ENCODE measurements at regions not wholly inside any gene's neighbourhood (a gene's known extent, or its start where the extent isn't known, plus 50 kb on each side); places are given as distances from the start of the nearest gene placed in this dataset.

DNA sequence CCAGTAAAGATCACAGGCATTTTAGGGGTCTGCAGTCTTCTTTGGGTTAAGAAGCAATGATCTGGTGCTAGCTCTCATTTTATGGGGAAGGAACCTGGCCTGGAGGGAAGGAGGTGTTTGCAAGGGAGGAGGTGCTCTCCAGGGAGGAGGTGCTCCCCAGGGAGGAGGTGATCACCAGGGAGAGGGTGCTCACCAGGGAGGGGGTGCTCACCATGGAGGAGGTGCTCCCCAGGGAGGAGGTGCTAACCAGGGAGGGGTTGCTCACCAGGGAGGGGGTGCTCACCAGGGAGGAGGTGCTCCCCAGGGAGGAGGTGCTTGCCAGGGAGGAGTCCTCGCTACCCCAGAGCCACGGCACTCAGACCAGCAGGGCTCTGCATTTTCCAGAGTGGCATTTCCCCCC lies 115.7 kb downstream of the TLE3 start:
- no peak for DNase-seq (ENCODE audit: low read depth)

DNA sequence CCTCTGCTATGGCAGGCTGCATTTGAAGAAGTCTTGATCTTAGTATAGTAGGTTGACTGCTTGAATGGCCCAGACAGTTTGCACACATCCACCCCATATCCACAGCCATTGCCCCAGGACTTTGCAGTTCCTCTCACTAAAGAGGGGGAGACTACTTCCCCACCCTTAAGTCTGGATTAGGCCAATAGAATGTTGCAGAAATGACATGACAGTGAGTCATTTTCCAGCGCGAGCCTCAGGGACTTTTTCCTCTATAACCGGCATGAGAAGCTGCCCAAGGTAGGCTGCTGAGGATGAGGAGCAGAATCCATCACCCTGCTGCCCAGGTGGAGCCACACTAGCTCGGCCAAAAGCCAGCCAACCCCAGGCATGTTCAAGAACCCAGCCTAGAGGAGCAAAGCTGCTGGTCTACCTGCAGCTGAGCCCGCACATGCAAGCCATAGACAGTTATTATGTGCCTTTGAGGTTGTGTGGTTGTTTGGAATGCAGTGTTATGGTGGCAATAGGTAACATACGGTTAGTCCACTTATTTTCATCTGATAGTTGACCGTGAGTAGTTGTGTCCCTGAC lies 113.9 kb downstream of the TLE3 start:
- DNase-seq (ENCODE audit: low read depth), result no peak

DNA sequence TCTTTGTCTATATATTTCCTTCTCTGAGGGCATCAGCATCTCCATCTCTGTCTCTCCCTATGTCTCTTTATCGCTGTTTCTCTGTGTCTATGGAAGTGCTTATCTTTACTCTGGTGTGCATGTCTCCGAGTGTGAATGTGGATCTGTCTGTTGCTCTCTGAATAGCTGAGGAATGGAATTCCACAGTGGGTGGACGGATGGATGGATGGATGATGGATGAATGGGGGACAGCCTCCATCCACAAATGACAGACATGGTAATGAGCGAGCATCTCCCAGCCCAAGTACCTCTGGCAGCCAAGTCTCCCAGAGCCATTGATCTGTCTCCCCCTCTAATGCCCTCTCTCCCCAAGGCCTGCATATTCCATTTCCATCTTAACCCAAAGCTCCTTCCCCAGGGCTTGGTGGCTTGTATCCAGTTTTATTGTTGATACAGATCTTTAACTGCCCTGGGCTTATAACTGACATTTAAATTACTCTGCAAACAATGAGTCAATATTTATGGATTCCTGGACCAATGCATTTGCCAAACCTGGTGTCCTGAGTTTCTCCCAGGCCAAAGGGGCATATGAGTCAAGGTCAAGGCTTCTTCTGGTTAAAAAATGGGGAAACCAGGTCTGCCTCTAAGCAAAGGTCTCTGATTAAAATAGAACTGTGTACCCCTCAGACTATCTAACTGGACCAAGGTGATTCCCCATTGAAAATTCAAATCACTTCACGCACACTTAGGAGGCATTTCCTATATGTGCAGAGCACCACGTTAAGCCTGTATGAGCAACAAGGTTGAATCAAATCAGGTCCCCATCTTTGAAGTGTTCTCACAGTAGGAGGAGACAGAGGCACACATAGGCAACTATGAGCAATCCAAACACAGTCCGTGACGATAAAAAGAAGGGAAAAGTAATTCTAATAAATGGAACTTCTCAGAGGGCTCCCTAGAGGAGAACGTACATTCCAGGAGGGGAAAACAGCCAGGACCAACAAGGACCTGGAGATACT lies 109.9 kb downstream of the TLE3 start:
- no peak for DNase-seq (ENCODE audit: low read depth)

DNA sequence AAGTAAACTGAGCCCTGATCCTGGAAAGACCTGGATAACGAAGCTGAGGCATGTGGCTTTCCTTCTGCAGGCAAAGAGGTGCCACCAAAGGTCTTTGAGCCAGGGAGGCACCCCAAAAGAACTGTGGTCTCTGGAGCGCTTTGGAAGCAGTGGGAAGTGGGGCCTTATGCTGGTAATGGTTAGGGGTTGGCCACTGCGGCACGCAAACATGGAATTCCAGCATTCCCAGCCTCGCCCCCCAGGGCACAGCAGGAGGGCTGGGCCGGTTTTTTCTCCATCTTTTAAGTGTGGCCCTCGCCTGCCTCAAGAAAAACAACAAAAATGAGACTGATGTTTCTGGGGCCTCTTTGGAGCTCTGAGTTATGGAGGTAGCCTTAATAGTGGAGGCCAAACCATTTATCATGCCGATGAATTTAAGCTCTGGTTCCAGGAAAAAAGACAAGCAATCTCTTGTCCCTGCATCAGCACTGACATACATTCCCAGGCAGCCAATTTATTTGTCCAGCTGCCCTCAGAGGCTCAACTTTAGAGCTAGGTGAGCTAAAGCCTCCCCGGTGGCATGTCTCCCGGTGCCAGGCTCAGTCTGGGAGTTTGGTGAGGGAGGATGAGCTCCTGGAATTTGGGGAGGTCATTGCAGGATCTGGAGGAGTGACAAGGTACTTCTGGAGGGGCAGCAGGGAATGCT lies 109.0 kb downstream of the TLE3 start:
- no peak for DNase-seq (ENCODE audit: low read depth)

DNA sequence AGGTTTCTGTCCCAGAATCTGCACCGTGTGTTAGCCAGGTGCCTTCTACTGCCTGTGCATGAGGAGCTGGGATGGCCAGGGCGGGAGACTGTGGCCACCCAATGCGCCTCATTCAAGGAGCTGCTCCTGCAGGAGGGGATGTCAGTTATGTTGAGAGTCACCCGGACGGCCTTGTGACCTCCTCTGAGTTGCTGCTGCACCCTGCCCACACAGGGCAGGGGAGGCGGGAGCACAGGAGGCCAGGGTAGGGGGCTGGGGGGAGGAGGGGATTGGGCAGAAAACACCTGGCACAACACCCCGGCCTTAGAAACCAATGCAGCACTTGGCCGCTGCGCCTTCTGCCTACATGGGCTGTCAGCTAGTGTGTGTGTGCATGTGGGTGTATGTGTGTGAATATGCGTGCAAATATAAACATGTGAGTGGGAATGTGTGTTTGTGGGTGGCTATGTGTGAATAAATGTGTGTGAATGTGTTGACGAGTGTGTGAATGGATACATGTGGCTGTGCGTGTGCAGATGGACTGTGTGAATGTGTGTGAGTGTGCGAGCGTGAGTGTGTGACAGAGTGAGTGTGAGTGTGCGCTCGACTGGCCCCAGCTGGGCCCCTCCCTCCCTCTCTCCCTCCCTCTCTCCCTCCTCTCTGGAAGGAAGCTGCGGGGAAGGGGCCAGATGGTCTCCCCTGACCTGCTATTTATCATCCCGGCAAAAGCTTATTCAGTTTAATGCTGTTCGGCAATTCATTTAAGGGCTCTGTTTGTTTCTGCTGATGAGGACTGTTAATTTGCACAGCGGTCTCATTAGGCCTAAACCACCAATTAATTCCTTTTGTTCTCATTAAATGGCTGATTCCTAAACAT lies 106.9 kb downstream of the TLE3 start:
- no peak for DNase-seq (ENCODE audit: low read depth)

DNA sequence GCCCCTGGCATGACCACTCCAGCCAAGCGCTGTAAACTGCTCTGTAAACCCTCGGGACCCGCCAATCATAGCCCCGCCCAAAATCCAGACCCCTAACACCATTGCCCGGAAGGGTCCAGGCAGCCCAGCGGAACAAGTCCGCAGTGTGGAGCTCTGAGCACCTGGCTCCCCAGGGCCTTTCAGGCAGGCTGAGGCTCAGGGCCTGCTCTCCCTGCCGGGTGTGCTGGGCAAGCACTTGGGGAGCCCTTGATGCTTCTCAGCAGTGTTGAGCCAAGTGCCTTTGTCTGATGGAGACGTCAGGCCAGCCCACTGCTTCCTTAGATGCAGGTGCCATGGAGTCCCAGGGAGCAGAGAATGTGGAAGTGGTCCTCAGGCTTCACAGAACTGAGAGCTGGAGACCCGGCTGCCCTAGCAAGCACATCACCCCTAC lies 106.2 kb downstream of the TLE3 start:
- no peak for DNase-seq (ENCODE audit: low read depth)

DNA sequence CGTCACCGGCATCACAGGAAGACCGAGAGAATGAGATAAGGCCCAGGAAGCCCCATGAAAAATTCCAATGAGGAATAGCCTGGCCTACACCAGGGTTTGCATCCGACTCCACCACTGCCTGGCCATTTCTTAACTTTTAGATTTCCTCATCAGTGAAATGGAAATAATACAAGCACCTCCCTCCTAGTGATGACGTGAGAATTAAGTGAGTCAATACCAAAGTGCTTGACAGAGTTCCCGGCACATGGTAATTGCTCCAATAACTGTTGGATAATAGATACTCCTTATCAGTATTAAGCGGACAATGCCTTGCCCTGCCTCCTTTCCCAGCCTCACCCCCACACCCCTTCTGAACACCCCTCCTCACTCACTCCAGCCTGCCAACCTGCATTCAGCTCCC lies 105.4 kb downstream of the TLE3 start:
- no peak for DNase-seq (ENCODE audit: low read depth)

DNA sequence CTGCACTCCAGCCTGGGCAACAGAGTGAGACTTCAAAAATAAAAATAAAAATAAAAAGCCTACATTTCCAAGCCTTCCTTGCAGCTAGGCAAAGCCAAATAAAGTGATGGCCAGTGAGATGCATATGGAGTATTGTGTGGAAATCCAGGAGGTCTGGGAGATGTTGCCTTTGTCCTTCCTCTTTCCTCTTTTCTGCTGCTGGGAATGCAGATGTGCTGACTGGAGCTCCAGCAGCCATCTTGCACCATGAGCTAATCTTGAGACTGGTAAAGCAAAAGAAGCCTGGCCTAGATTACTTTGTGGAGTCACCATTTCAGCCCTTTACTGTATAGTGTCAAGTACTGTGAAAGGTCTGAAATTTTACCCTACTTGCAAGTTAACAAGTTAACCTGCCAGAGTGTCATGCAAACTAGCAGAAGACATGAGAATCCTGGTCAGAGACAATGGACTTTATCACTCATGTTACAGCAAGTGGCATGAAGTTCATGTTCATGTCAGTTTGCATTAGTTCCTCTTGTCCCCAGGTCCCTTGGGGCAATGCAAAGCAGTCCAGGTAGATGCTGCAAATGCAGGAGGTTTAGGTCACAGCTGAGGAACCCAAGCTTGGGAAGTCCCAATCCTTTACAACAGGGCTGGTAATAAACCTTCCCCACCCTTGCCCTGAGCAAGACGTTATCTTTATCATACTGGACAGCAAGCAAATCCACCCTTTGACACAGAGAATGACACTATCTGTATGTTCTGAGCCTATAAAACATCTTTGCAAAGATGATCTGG lies 103.1 kb downstream of the TLE3 start:
- no peak for DNase-seq (ENCODE audit: low read depth)

DNA sequence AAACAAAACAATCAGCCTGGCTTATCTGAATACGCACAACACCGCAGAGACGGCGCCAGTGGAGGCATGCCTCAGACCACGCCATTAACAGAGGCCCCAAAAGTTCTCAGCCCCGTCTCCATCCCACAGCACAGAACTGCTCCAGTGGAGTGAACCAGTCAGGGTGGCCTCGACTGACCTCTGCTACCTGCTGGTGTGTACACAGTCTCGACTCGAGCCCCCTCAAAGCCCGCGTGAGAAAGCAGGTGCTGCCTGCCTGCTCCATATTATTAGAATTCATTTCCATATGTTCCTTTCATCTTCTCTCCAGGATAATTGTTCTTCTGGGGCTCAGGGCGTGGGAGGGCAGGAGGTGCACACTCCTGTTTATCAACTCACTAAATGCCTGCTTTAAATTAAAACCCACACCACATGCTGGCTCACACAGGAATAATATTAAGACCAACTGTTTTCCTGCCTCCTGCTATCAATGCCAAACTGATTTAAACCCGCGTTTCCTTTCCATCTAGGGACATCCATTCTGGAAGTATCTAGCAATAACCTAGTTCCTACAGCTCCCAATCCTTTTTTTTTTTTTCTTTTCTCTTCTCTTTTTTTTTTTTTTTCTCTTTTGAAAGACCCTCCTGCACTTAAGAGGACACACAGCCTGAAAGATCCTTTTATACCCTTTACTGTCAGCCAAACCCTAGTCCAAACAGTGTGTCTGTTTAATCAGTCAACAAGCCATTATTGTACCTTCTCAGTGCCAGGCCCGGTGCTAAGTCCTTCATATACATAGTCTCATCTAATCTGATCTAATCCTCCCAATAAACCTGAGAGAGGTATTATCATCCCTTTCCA lies 101.2 kb downstream of the TLE3 start:
- DNase-seq (ENCODE audit: low read depth), result no peak

DNA sequence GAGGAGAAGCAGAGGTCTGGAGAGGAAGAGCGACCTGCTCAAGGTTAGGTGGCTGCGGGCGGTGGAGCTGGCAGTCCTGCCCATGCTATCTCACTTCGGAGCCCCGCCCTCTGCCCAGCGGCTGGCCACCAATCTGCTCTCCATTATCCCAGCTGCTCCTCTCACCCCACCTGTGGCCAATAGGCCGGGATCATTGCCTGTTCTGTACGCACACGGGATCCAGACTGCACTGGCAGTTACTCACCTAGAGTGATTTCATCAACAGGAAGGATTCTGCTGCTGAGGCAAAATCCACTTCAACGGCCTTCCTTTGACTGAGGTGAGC lies 100.6 kb downstream of the TLE3 start:
- DNase-seq (ENCODE audit: low read depth), result no peak

Data from stimulated activated CD4-positive, alpha-beta T cell treated with anti-CD3 and anti-CD28 coated beads, Interleukin-2, amount 100 ng/mL, for 4 hours (primary cell).